ENCODE measurements at regions not wholly inside any gene's neighbourhood (a gene's known extent, or its start where the extent isn't known, plus 50 kb on each side); places are given as distances from the start of the nearest gene placed in this dataset.

- TF ChIP-seq EZH2 (IDR thresholded peaks at IDR 0.05; ENCODE audit: borderline replicate concordance, low read depth, low read length, severe bottlenecking) = no peak
- no peak for TF ChIP-seq CTCF (IDR thresholded peaks at IDR 0.05; ENCODE audit: extremely low read depth in 1 of 2, insufficient read depth in 1 of 2, low read depth in 1 of 2, low read length in 2 of 2)
These were observed 60.0 kb downstream of the TIGD2 start for GRCh38 chr4:89171176-89171805.

Measured in endothelial cell of umbilical vein (primary cell).